Esophagus squamous epithelium (tissue), 5 donors: ENCODE measurements at regions not wholly inside any gene's neighbourhood (a gene's known extent, or its start where the extent isn't known, plus 50 kb on each side); places are given as distances from the start of the nearest gene placed in this dataset.

Experiments
- DNase-seq: peaks from one replicate; lab custom pipeline; 2025; lab: John Stamatoyannopoulos, UW
- H3K27ac ChIP-seq, 4 donors: fragments of 200-600 bp; sonication (generic); one replicate each; pipeline ENCODE4 v1.5.1; 2016 to 2019; ENCODE audit warnings: mild to moderate bottlenecking in 1 of 4
- H3K27me3 ChIP-seq, 4 donors: fragments of 200-600 bp; sonication (generic); 1 replicate in 3 of 4; 2 replicates in 1 of 4; pipeline versions ENCODE4 v1.5.1 to v1.6.0; 2017 to 2021; ENCODE audit warnings: antibody characterized with exemption in 1 of 4
- H3K36me3 ChIP-seq, 3 donors: fragments of 200-600 bp; sonication (generic); one replicate each; pipeline ENCODE4 v1.5.1; 2016 to 2019
- H3K4me1 ChIP-seq, 3 donors: fragments of 200-600 bp; sonication (generic); one replicate each; pipeline ENCODE4 v1.5.1; 2017 to 2019
- H3K4me3 ChIP-seq, 4 donors: fragments of 200-600 bp; sonication (generic); 1 replicate in 3 of 4; 2 replicates in 1 of 4; pipeline ENCODE4 v1.5.1; 2016 to 2019; ENCODE audit warnings: mild to moderate bottlenecking in 2 of 4, moderate library complexity in 1 of 4
- H3K9me3 ChIP-seq, 3 donors: fragments of 200-600 bp; sonication (generic); one replicate each; pipeline ENCODE4 v1.5.1; 2016 to 2019
- POLR2A ChIP-seq, 4 donors: fragments of 450-650 bp; IDR thresholded peaks; one replicate each; pipeline ENCODE4 v1.6.1; 2017; ENCODE audit warnings: antibody characterized with exemption in 4 of 4, mild to moderate bottlenecking in 4 of 4, moderate library complexity in 3 of 4
- WGBS, 2 donors: methylation state at CpG; one replicate each; pipeline ENCODE4 v1.1.5; 2018; 5-methylcytosine and 5-hydroxymethylcytosine counted together
- intact Hi-C: fragments of 100-400 bp; cut with DNase I; formaldehyde crosslinking; loops from one replicate; pipeline ENCODE4 v1.15.0; 2022
- TF ChIP-seq, protein P1 (sequence below), 6 experiments: fragments of 450-650 bp in 4 of 6; fragments of 200-600 bp in 2 of 6; sonication (generic) in 2 of 6; IDR thresholded peaks; one replicate each; pipeline ENCODE4 v1.5.1; 2016 to 2019; ENCODE audit warnings: antibody characterized with exemption in 6 of 6, mild to moderate bottlenecking in 4 of 6, moderate library complexity in 4 of 6
- donor health status: DM: yes; HTN: yes; CAD: no.

DNA sequence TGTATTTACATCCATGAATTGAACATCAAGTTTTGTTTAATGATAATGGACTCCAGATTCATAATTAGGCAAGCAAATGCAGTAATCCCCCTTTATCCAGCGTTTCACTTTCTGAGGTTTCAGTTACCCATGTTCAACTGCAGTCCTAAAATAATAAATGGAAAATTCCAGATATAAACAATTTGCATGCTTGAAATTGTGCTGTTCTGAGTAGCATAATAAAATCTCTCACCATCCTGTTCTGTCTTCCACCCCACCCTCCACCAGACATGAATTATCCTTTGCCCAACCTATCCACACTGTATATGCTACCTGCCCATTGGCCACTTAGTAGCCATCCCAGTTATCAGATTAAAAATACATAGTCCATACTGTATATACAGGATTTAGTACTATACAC, 224.5 kb upstream of the CHAC2 start:
- H3K27ac ChIP-seq, result no peak overlapping the region
- peaks cover 0 to 17% (median 0%) of the 10 kb centered on the region in 3 donors for H3K4me1 ChIP-seq
- peaks cover 0 to 3% (median 0%) of the 10 kb centered on the region in 3 donors for H3K9me3 ChIP-seq
- no peaks in the 10 kb centered on the region for H3K36me3 ChIP-seq
- no peaks in the 10 kb centered on the region for H3K27me3 ChIP-seq
- H3K4me3 ChIP-seq, result no peak overlapping the region
- no peak for DNase-seq
- no peak for TF ChIP-seq POLR2A (IDR thresholded peaks at IDR 0.05)
- TF ChIP-seq, protein P1, sequence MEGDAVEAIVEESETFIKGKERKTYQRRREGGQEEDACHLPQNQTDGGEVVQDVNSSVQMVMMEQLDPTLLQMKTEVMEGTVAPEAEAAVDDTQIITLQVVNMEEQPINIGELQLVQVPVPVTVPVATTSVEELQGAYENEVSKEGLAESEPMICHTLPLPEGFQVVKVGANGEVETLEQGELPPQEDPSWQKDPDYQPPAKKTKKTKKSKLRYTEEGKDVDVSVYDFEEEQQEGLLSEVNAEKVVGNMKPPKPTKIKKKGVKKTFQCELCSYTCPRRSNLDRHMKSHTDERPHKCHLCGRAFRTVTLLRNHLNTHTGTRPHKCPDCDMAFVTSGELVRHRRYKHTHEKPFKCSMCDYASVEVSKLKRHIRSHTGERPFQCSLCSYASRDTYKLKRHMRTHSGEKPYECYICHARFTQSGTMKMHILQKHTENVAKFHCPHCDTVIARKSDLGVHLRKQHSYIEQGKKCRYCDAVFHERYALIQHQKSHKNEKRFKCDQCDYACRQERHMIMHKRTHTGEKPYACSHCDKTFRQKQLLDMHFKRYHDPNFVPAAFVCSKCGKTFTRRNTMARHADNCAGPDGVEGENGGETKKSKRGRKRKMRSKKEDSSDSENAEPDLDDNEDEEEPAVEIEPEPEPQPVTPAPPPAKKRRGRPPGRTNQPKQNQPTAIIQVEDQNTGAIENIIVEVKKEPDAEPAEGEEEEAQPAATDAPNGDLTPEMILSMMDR (IDR thresholded peaks at IDR 0.05), result no peak
- WGBS, 2 donors, result 53 to 60% methylated on average over 1 of the region's 1 CpG
- intact Hi-C loops, result no loop called here

- no peaks in the 10 kb centered on the region for H3K27me3 ChIP-seq
- H3K4me3 ChIP-seq, result no peak overlapping the region
- H3K4me1 ChIP-seq, result no peaks in the 10 kb centered on the region
- no peak for TF ChIP-seq POLR2A (IDR thresholded peaks at IDR 0.05)
- TF ChIP-seq, protein P1 (IDR thresholded peaks at IDR 0.05), result no peak
- intact Hi-C loops, result no loop called here
- H3K9me3 ChIP-seq, result peaks cover 0 to 3% (median 0%) of the 10 kb centered on the region in 3 donors
- WGBS, 2 donors, result 77% methylated on average over 4 of the region's 4 CpGs
- no peak overlapping the region for H3K27ac ChIP-seq
- DNase-seq, result no peak
- no peaks in the 10 kb centered on the region for H3K36me3 ChIP-seq
Measured at GRCh38 chr2:53536583-53537361, 230.8 kb upstream of the CHAC2 start.

DNA sequence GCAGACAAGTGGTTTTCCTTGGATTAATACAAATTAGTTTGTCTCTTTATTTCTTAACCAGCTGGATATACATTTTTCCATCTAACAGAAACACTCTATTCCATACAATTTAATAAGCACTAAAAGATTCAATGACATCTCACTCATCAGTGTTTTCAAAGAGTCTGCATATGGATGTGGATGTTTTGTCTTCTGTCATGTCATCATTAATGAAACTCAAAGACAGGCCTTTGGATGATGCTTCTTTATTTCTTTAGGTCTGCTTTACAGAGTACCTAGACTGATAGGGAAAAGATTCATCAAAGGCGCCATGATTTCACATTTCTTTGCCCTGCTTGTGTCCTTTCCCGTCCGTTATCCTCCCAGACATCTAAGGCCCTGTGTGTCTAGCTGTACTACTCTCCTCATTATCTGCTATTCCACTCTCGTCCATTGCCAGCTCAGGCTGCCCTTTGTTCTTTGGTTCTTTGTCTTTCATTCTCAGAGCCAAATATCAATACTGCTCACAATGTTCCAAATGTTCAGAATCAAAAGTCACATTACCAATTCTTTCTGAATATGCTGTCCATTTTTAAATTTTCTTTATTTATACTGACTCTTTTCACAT, 232.3 kb upstream of the CHAC2 start:
- Histone ChIP-seq H3K4me3 (no peak overlapping the region), H3K27me3 (no peaks in the 10 kb centered on the region), H3K4me1 (no peaks in the 10 kb centered on the region), H3K27ac (no peak overlapping the region), H3K9me3 (no peaks in the 10 kb centered on the region), H3K36me3 (no peaks in the 10 kb centered on the region)
- no peak for TF ChIP-seq POLR2A (IDR thresholded peaks at IDR 0.05)
- TF ChIP-seq, protein P1 (IDR thresholded peaks at IDR 0.05), result no peak
- DNase-seq, result no peak
- intact Hi-C loops, result no loop called here
- 74 to 76% methylated on average over 4 of the region's 4 CpGs for WGBS, 2 donors

- TF ChIP-seq, protein P1 (IDR thresholded peaks at IDR 0.05), result no peak
- no peak for TF ChIP-seq POLR2A (IDR thresholded peaks at IDR 0.05)
- H3K9me3 ChIP-seq, result peaks cover 0 to 4% (median 0%) of the 10 kb centered on the region in 3 donors
- H3K27ac ChIP-seq, result no peak overlapping the region
- no peak overlapping the region for H3K4me3 ChIP-seq
- intact Hi-C loops, result no loop called here
- no peaks in the 10 kb centered on the region for H3K4me1 ChIP-seq
- H3K27me3 ChIP-seq, result no peaks in the 10 kb centered on the region
- DNase-seq, result no peak
- no peaks in the 10 kb centered on the region for H3K36me3 ChIP-seq
Measured at GRCh38 chr2:53530126-53530525, 237.5 kb upstream of the CHAC2 start.

- Histone ChIP-seq H3K27ac (no peak overlapping the region), H3K9me3 (peaks cover 0 to 4% (median 0%) of the 10 kb centered on the region in 3 donors), H3K27me3 (no peaks in the 10 kb centered on the region), H3K4me1 (no peaks in the 10 kb centered on the region), H3K4me3 (no peak overlapping the region), H3K36me3 (no peaks in the 10 kb centered on the region)
- WGBS, 2 donors, result 48 to 51% methylated on average over 2 of the region's 2 CpGs
- no peak for DNase-seq
- TF ChIP-seq, protein P1 (IDR thresholded peaks at IDR 0.05), result no peak
- TF ChIP-seq POLR2A (IDR thresholded peaks at IDR 0.05), result no peak
- intact Hi-C loops, result no loop called here
Measured at GRCh38 chr2:53527056-53527455, 240.5 kb upstream of the CHAC2 start.
